Activated CD4-positive, alpha-beta T cell treated with anti-CD3 and anti-CD28 coated beads for 4 hours (primary cell): ENCODE measurements at regions not wholly inside any gene's neighbourhood (a gene's known extent, or its start where the extent isn't known, plus 50 kb on each side); places are given as distances from the start of the nearest gene placed in this dataset.

Experiments used
- DNase-seq, 2 donors: peaks; one replicate each; pipeline ENCODE4 v3.0.0-alpha.2; 2020

- no peak for DNase-seq
These were observed 210.4 kb downstream of the ALDH8A1 start for GRCh38 chr6:134739299-134740026.

GRCh38 chr6:134738211-134738885 lies 211.6 kb downstream of the ALDH8A1 start:
- DNase-seq = no peak

GRCh38 chr6:134735461-134735860 lies 214.4 kb downstream of the ALDH8A1 start:
- no peak for DNase-seq

- DNase-seq = no peak
These were observed 215.5 kb downstream of the ALDH8A1 start for GRCh38 chr6:134734312-134734869.

- no peak for DNase-seq
These were observed 216.1 kb downstream of the ALDH8A1 start for GRCh38 chr6:134733801-134734200.

GRCh38 chr6:134732763-134733162 lies 217.1 kb downstream of the ALDH8A1 start:
- DNase-seq = no peak

- DNase-seq = no peak
These were observed 218.3 kb downstream of the ALDH8A1 start for GRCh38 chr6:134731615-134732014.

- no peak for DNase-seq
These were observed 219.9 kb downstream of the ALDH8A1 start for GRCh38 chr6:134730013-134730412.

GRCh38 chr6:134729561-134729960 lies 220.3 kb downstream of the ALDH8A1 start:
- DNase-seq = no peak

GRCh38 chr6:134727081-134727480 lies 222.8 kb downstream of the ALDH8A1 start:
- DNase-seq = no peak

GRCh38 chr6:134725590-134725989 lies 224.3 kb downstream of the ALDH8A1 start:
- DNase-seq = no peak

- DNase-seq = no peak
These were observed 225.0 kb downstream of the ALDH8A1 start for GRCh38 chr6:134724771-134725340.

- DNase-seq = no peak
These were observed 226.6 kb downstream of the ALDH8A1 start for GRCh38 chr6:134723081-134723871.

GRCh38 chr6:134722200-134722870 lies 227.6 kb downstream of the ALDH8A1 start:
- no peak for DNase-seq

- no peak for DNase-seq
These were observed 228.9 kb downstream of the ALDH8A1 start for GRCh38 chr6:134721060-134721405.

GRCh38 chr6:134720353-134721059 lies 229.4 kb downstream of the ALDH8A1 start:
- DNase-seq = no peak

GRCh38 chr6:134719911-134720310 lies 230.0 kb downstream of the ALDH8A1 start:
- DNase-seq = no peak

- no peak for DNase-seq
These were observed 230.6 kb downstream of the ALDH8A1 start for GRCh38 chr6:134719286-134719685.

GRCh38 chr6:134714679-134715078 lies 235.2 kb downstream of the ALDH8A1 start:
- no peak for DNase-seq

GRCh38 chr6:134714113-134714512 lies 235.8 kb downstream of the ALDH8A1 start:
- no peak for DNase-seq

- no peak for DNase-seq
These were observed 237.6 kb downstream of the ALDH8A1 start for GRCh38 chr6:134712311-134712710.

GRCh38 chr6:134708079-134708478 lies 241.8 kb downstream of the ALDH8A1 start:
- DNase-seq = no peak
